ENCODE measurements at regions not wholly inside any gene's neighbourhood (a gene's known extent, or its start where the extent isn't known, plus 50 kb on each side); places are given as distances from the start of the nearest gene placed in this dataset.

GRCh38 chrX:26334232-26334631 is 118.3 kb downstream of the MAGEB5 start:
- DNase-seq: no peak

GRCh38 chrX:26328608-26329319 is 112.8 kb downstream of the MAGEB5 start:
- DNase-seq: no peak

- no peak for DNase-seq
Observed at GRCh38 chrX:26309262-26309661, 93.3 kb downstream of the MAGEB5 start.

GRCh38 chrX:26295425-26295824 is 79.5 kb downstream of the MAGEB5 start:
- no peak for DNase-seq

- DNase-seq: no peak
Observed at GRCh38 chrX:26286836-26287235, 70.9 kb downstream of the MAGEB5 start.

Measured in activated naive CD4-positive, alpha-beta T cell treated with anti-CD3 and anti-CD28 coated beads, Interleukin-2, amount 50 U/mL, for 16 hours (primary cell).